ENCODE measurements at regions not wholly inside any gene's neighbourhood (a gene's known extent, or its start where the extent isn't known, plus 50 kb on each side); places are given as distances from the start of the nearest gene placed in this dataset.

GRCh38 chr22:48960576-48960975 lies 867.1 kb downstream of the BRD1 start:
- DNase-seq, result no peak

- DNase-seq, result no peak
Observed at GRCh38 chr22:48959496-48959895, 868.2 kb downstream of the BRD1 start.

- DNase-seq, result no peak
Observed at GRCh38 chr22:48957987-48958321, 869.7 kb downstream of the BRD1 start.

GRCh38 chr22:48957311-48957986 lies 870.2 kb downstream of the BRD1 start:
- no peak for DNase-seq

- DNase-seq, result no peak
Observed at GRCh38 chr22:48955351-48956311, 872.0 kb downstream of the BRD1 start.

GRCh38 chr22:48954781-48955311 lies 872.8 kb downstream of the BRD1 start:
- DNase-seq, result no peak

GRCh38 chr22:48953830-48954229 lies 873.8 kb downstream of the BRD1 start:
- DNase-seq, result no peak

GRCh38 chr22:48953103-48953720 lies 874.5 kb downstream of the BRD1 start:
- no peak for DNase-seq

GRCh38 chr22:48952256-48953102 lies 875.2 kb downstream of the BRD1 start:
- DNase-seq, result no peak

GRCh38 chr22:48951836-48952235 lies 875.8 kb downstream of the BRD1 start:
- no peak for DNase-seq

GRCh38 chr22:48950151-48950915 lies 877.3 kb downstream of the BRD1 start:
- DNase-seq, result no peak

- no peak for DNase-seq
Observed at GRCh38 chr22:48949375-48950149, 878.1 kb downstream of the BRD1 start.

- DNase-seq, result no peak
Observed at GRCh38 chr22:48948575-48949170, 879.0 kb downstream of the BRD1 start.

- DNase-seq, result no peak
Observed at GRCh38 chr22:48947636-48948035, 880.0 kb downstream of the BRD1 start.

GRCh38 chr22:48945621-48946458 lies 881.8 kb downstream of the BRD1 start:
- DNase-seq, result no peak

- DNase-seq, result no peak
Observed at GRCh38 chr22:48944751-48945620, 882.7 kb downstream of the BRD1 start.

GRCh38 chr22:48944433-48944750 lies 883.3 kb downstream of the BRD1 start:
- DNase-seq, result no peak

GRCh38 chr22:48943567-48944432 lies 883.9 kb downstream of the BRD1 start:
- peak; percentile 39 for DNase-seq

All from hematopoietic multipotent progenitor cell treated with erythropoietin and hydrocortisone succinate and interleukin-3 and kit ligand, for 6 days (in vitro differentiated cells).